Erythroblast (primary cell): ENCODE measurements at regions not wholly inside any gene's neighbourhood (a gene's known extent, or its start where the extent isn't known, plus 50 kb on each side); places are given as distances from the start of the nearest gene placed in this dataset.

ENCODE experiments used
- GATA1 ChIP-seq: IDR thresholded peaks from 2 replicates; pipeline ENCODE4 v1.6.1; 2011; ENCODE audit warnings: low read depth, mild to moderate bottlenecking, control low read depth, low read length, moderate library complexity
- POLR2A ChIP-seq: IDR thresholded peaks from 2 replicates; pipeline ENCODE4 v1.6.1; 2011; ENCODE audit warnings: mild to moderate bottlenecking, low read length

- no peak for TF ChIP-seq POLR2A
- TF ChIP-seq GATA1, result no peak
These were observed 72.7 kb upstream of the NREP start for GRCh38 chr5:111829701-111830100.
